ENCODE measurements at regions not wholly inside any gene's neighbourhood (a gene's known extent, or its start where the extent isn't known, plus 50 kb on each side); places are given as distances from the start of the nearest gene placed in this dataset.

DNA sequence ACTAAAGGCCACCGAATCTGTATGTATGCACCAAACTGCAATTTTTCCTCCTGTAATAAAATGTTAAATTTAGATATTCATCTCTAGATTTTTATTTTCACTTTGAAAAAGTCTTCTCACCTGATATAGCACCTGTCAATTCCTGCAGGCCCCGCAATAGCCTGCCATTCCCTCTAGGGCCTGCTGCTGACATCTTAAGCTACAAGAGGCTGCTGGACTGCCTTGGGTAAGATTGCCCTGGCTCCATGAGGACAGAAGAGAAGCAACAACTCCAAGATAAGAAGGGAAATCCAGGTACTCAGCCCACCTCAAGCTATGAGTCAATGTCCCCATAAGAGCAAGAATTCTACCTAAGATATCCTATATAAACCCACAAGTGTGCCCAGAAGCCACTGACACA is 230.2 kb upstream of the AGTR2 start:
- Mint-ChIP-seq H3K9me3 (no peaks in the 10 kb centered on the region), H3K4me1 (ENCODE audit: low read depth) (no peaks in the 10 kb centered on the region), H3K27me3 (ENCODE audit: low read depth) (no peaks in the 10 kb centered on the region), H3K4me3 (no peak overlapping the region), H3K36me3 (ENCODE audit: insufficient read depth) (no peaks in the 10 kb centered on the region)
- DNase-seq = no peak
- no peak for ATAC-seq

DNA sequence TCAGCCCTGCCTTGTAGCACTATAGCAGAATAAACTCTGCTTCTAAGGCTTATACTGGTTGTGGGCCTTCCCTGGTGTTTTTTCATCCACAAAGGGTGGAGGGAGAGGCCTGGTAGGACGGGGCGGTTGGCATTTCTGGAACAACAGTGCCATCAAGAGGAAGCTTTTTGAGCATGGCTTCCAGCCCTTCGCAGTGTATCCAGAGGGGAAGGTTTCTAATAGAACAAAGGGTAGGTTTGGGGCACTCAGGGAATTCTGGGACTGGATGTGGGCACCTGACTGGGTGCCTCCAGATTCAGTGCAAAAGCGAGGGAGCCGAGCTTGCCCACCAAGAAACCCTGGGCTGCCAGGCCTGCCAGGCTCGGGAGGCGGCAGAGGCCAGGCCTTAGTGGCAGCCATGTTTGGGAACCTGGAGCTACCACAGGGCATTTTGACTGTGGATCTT is 229.6 kb upstream of the AGTR2 start:
- Mint-ChIP-seq H3K9me3 (no peaks in the 10 kb centered on the region), H3K4me1 (ENCODE audit: low read depth) (no peaks in the 10 kb centered on the region), H3K27me3 (ENCODE audit: low read depth) (no peaks in the 10 kb centered on the region), H3K36me3 (ENCODE audit: insufficient read depth) (no peaks in the 10 kb centered on the region), H3K4me3 (no peak overlapping the region)
- DNase-seq (peak; percentile 43), ATAC-seq (peak in 1 of 2 donors; percentile 32)

- H3K4me3 Mint-ChIP-seq = no peak overlapping the region
- no peaks in the 10 kb centered on the region for H3K27me3 Mint-ChIP-seq (ENCODE audit: low read depth)
- no peaks in the 10 kb centered on the region for H3K9me3 Mint-ChIP-seq
- DNase-seq = no peak
- H3K36me3 Mint-ChIP-seq (ENCODE audit: insufficient read depth) = no peaks in the 10 kb centered on the region
- H3K4me1 Mint-ChIP-seq (ENCODE audit: low read depth) = no peaks in the 10 kb centered on the region
- no peak for ATAC-seq
These were observed 229.2 kb upstream of the AGTR2 start for GRCh38 chrX:115941388-115941787.

GRCh38 chrX:115946059-115946458 is 224.5 kb upstream of the AGTR2 start:
- H3K9me3 Mint-ChIP-seq = peaks cover 2% of the 10 kb centered on the region
- no peaks in the 10 kb centered on the region for H3K27me3 Mint-ChIP-seq (ENCODE audit: low read depth)
- ATAC-seq (no peak), DNase-seq (no peak)
- H3K4me3 Mint-ChIP-seq = no peak overlapping the region
- no peaks in the 10 kb centered on the region for H3K4me1 Mint-ChIP-seq (ENCODE audit: low read depth)
- H3K36me3 Mint-ChIP-seq (ENCODE audit: insufficient read depth) = no peaks in the 10 kb centered on the region

DNA sequence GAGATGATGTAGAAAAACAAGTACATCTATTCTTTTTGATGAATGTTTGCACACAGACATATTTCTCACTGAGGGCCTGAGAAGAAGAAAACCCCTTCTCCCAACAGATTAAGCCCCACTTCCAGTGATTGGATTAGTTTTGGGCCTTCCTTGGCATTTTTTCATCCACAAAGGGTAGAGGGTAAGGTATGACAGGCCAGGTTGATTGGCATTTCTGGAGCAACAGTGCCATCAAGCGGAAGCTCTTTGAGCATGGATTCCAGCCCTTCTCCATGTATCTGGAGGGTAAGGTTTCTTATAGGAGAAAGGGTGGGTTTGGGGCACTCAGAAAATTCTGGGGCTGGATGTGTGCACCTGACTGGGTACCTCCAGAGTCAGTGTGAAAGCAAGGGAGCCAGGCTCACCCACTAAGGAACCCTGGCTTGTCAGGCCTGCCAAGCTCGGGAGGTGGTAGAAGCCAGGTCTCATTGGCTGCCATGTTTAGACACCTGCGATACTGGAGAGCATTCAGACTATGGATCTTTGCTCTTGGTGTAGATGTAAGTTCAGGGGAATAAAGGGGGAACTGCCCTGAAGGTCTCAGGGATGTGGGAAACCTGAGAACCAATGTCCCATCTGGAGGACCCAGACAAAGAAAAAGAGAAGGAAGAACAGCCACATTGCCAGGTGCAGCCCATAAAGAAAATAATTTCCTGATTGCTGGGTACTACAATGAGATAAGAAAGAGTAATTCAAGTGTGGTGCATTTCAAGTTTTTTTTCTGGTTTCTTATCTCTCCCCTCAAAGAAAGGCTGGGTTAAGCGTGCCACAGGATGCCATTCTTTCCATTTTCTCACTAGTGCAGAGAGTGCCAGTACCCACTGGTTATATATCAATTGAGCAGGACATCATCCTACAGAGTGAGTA is 222.3 kb upstream of the AGTR2 start:
- no peaks in the 10 kb centered on the region for H3K36me3 Mint-ChIP-seq (ENCODE audit: insufficient read depth)

GRCh38 chrX:115949900-115950822 is 220.4 kb upstream of the AGTR2 start:
- Mint-ChIP-seq H3K36me3 (ENCODE audit: insufficient read depth) (no peaks in the 10 kb centered on the region), H3K4me1 (ENCODE audit: low read depth) (no peaks in the 10 kb centered on the region), H3K4me3 (no peak overlapping the region), H3K27me3 (ENCODE audit: low read depth) (no peaks in the 10 kb centered on the region), H3K9me3 (peaks cover 4% of the 10 kb centered on the region)
- no peak for ATAC-seq
- DNase-seq = no peak

More for the DNA sequence above, 222.3 kb upstream of the AGTR2 start:
- H3K4me1 Mint-ChIP-seq (ENCODE audit: low read depth) = no peaks in the 10 kb centered on the region
- ATAC-seq (no peak), DNase-seq (no peak)
- H3K9me3 Mint-ChIP-seq = peaks cover 4% of the 10 kb centered on the region
- no peak overlapping the region for H3K4me3 Mint-ChIP-seq
- no peaks in the 10 kb centered on the region for H3K27me3 Mint-ChIP-seq (ENCODE audit: low read depth)

DNA sequence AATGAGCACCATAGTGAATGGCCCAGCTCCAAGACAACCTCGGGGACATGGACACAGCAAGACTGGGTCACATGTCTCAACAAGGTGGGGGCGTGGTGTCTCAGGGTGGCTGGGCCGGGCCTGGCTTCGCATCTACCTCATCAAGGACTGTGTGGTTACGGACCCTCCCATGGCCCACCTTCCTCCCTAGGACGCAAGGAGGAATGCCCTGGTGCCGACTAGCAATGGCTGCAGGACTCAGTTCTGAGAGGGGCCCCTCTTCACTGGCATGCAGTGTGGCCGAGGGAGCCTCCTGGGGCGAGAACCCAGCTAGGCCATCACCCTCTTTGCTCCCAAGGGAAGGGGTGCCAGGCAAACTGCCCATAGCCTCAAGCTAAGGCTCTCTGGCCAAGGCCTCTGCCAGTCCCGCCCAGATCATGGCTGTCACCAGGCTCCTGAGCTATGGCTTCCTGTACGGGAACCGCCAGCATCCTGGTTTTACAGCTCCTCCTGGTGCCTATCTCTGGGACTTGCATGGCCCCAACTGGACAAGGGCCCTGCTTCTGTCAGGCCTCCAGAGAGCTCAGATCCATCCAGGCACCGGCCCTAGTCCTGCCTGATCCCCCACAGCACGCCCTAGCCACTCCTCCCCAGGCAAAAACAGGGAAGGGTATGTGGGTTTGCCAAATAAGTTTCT is 218.0 kb upstream of the AGTR2 start:
- Mint-ChIP-seq H3K9me3 (peaks cover 4% of the 10 kb centered on the region), H3K4me1 (ENCODE audit: low read depth) (no peaks in the 10 kb centered on the region), H3K4me3 (no peak overlapping the region), H3K36me3 (ENCODE audit: insufficient read depth) (no peaks in the 10 kb centered on the region), H3K27me3 (ENCODE audit: low read depth) (no peaks in the 10 kb centered on the region)
- no peak for DNase-seq
- no peak for ATAC-seq

DNA sequence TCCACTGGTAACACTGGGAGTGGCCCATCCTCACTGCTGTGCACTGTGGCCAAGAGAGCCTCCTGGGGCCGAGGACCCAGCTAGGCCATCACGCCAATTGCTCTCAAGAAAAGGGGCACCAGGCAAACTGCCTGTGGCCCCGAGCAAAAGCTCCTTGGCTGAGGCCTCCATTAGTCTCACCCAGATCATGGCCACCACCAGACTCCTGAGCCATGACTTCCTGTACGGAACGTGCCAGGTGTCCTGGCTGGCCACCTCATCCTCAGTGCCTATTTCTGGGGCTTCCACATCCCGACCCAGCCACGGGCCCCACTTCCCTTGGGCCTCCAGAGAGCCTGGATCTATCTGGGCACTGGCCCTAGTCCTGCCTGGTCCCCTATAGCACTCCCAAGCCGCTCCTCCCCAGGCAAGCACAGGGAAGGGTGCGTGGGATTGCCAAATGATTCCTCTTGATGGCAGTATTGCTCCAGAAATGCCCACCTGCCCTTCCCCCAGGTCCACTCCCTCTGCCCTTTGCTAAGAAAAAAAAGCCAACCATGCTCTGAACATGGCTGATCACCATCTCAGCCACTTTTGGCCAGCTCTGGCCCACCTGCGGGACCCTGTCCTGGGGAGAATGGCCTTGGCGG is 212.6 kb upstream of the AGTR2 start:
- no peaks in the 10 kb centered on the region for H3K27me3 Mint-ChIP-seq (ENCODE audit: low read depth)
- H3K9me3 Mint-ChIP-seq = no peaks in the 10 kb centered on the region
- no peaks in the 10 kb centered on the region for H3K4me1 Mint-ChIP-seq (ENCODE audit: low read depth)
- H3K36me3 Mint-ChIP-seq (ENCODE audit: insufficient read depth) = no peaks in the 10 kb centered on the region
- ATAC-seq (no peak), DNase-seq (no peak)
- H3K4me3 Mint-ChIP-seq = no peak overlapping the region

DNA sequence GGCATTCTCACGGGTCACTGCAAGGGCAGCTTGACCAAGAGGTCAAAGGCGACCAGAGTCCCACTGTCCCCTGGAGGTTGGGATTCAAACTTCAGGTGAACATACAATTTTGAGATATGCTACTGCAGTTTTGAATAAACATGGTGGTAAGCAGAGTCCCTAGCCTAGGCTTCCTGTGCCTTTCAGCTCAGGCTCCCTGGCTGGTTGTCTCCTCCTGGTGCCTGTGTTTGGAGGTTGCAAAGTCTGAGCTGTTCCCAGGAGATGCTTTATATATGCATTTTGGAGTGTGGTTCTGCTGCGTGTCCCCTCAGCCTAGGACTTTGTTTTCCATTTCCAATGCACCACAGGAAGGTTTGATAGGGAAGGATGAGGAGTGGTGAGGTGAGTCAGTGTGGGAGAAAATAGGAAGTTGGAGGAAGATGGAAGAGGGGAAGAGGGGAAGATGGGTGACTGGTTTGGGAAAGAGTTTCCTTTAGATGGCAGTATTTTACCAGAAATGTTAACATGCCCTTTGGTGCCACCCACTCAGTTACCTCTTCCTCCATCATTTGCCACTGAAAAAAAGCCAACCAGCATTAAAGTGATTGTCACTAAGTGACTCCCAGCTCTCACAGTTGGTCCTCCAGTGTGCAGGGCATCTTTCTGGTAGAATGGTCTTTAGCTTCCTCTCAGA is 211.7 kb upstream of the AGTR2 start:
- no peak overlapping the region for H3K4me3 Mint-ChIP-seq

GRCh38 chrX:115960440-115961084 is 210.0 kb upstream of the AGTR2 start:
- DNase-seq = no peak
- Mint-ChIP-seq H3K36me3 (ENCODE audit: insufficient read depth) (no peaks in the 10 kb centered on the region), H3K27me3 (ENCODE audit: low read depth) (no peaks in the 10 kb centered on the region), H3K9me3 (no peaks in the 10 kb centered on the region), H3K4me1 (ENCODE audit: low read depth) (no peaks in the 10 kb centered on the region), H3K4me3 (no peak overlapping the region)
- no peak for ATAC-seq

More for the DNA sequence above, 211.7 kb upstream of the AGTR2 start:
- Mint-ChIP-seq H3K36me3 (ENCODE audit: insufficient read depth) (no peaks in the 10 kb centered on the region), H3K4me1 (ENCODE audit: low read depth) (no peaks in the 10 kb centered on the region), H3K9me3 (no peaks in the 10 kb centered on the region), H3K27me3 (ENCODE audit: low read depth) (no peaks in the 10 kb centered on the region)
- no peak for ATAC-seq
- no peak for DNase-seq

- H3K36me3 Mint-ChIP-seq (ENCODE audit: insufficient read depth) = no peaks in the 10 kb centered on the region
- H3K27me3 Mint-ChIP-seq (ENCODE audit: low read depth) = peaks cover 7% of the 10 kb centered on the region
- no peaks in the 10 kb centered on the region for H3K9me3 Mint-ChIP-seq
- no peaks in the 10 kb centered on the region for H3K4me1 Mint-ChIP-seq (ENCODE audit: low read depth)
- DNase-seq (no peak), ATAC-seq (no peak)
- no peak overlapping the region for H3K4me3 Mint-ChIP-seq
These were observed 203.6 kb upstream of the AGTR2 start for GRCh38 chrX:115966920-115967319.

DNA sequence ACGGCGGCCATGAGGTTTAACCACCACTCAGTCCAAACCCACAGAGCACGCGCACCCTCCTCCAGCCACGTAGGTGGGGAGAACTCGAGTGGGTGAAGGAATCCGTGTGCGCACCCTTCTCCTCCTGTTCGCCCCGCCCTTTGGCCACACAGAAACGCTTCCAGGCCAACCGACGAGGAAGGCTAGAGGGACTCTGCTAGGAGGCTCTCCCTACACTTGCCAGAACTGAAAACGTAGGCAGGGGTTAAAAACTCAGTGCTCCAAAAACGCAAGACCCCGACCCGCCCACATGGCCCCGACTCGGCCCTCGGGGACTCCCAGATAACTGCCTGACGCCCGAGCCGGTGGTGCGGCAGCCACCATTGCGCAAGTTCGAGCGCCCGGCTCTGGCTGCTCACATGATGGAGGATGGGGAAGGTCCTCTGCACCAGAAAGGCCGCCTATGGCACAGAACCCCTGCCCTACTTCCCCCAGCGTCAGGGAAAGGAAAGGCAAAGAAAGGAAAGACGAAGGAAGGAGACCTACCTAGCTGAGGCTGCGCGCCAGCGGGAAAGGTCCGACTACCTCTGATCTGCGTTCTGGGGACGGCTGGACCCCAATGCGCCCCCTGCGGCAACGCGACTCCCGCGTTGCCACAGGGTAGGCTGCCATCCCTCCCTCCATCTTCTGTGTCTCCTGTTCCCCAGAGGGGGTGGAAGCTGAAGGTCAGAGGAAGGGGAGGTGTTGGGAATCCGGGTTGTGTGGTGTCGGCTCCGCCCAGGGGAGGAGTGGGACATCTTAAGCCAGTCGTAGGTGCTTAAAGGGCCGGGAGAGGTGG is 201.9 kb upstream of the AGTR2 start:
- DNase-seq (no peak), ATAC-seq (no peak)
- Mint-ChIP-seq H3K4me1 (ENCODE audit: low read depth) (no peaks in the 10 kb centered on the region), H3K27me3 (ENCODE audit: low read depth) (peaks cover 7% of the 10 kb centered on the region), H3K36me3 (ENCODE audit: insufficient read depth) (no peaks in the 10 kb centered on the region), H3K9me3 (no peaks in the 10 kb centered on the region), H3K4me3 (no peak overlapping the region)

All from activated T-cell treated with anti-CD3 and anti-CD28 coated beads, Interleukin-2, amount 50 U/mL, for 4 hours (primary cell).